Neural cell (in vitro differentiated cells): ENCODE measurements at regions not wholly inside any gene's neighbourhood (a gene's known extent, or its start where the extent isn't known, plus 50 kb on each side); places are given as distances from the start of the nearest gene placed in this dataset.

Source experiments
- H2AFZ ChIP-seq: fragments of 200-600, 300-800 bp; sonication (generic), shearing (Covaris generic); 2 replicates; pipeline ENCODE4 v1.6.0; 2014; ENCODE audit warnings: low read depth, mild to moderate bottlenecking, antibody characterized with exemption, low read length, moderate library complexity
- H3F3A ChIP-seq: fragments of 200-600 bp; shearing (Covaris generic); 2 replicates; pipeline ENCODE4 v1.6.1; 2016; ENCODE audit warnings: mild to moderate bottlenecking, moderate library complexity, mixed read lengths, antibody characterized with exemption, low read length; ENCODE audit not compliant: insufficient read depth, poor library complexity, severe bottlenecking
- H3K27ac ChIP-seq: fragments of 200-600, 300-800 bp; sonication (generic), shearing (Covaris generic); 2 replicates; pipeline ENCODE4 v1.5.1; 2014; ENCODE audit warnings: mild to moderate bottlenecking, low read length, moderate library complexity
- H3K27me3 ChIP-seq: fragments of 300-800, 200-600 bp; sonication (generic), shearing (Covaris generic); 2 replicates; pipeline ENCODE4 v1.6.0; 2014; ENCODE audit warnings: mild to moderate bottlenecking, low read depth, low read length, moderate library complexity; ENCODE audit not compliant: insufficient read depth
- H3K36me3 ChIP-seq: fragments of 300-800, 200-600 bp; sonication (generic), shearing (Covaris generic); 2 replicates; pipeline ENCODE4 v1.5.1; 2014; ENCODE audit warnings: mild to moderate bottlenecking, antibody characterized with exemption, low read length, moderate library complexity; ENCODE audit not compliant: insufficient read depth
- H3K4me2 ChIP-seq: fragments of 300-800, 200-600 bp; sonication (generic), shearing (Covaris generic); 2 replicates; pipeline ENCODE4 v1.6.0; 2014; ENCODE audit warnings: mild to moderate bottlenecking, low read length
- H3K4me3 ChIP-seq: fragments of 300-800, 200-600 bp; sonication (generic), shearing (Covaris generic); 2 replicates; pipeline ENCODE4 v1.5.1; 2014; ENCODE audit warnings: mild to moderate bottlenecking, low read length, moderate library complexity
- H3K79me2 ChIP-seq: fragments of 200-600 bp; shearing (Covaris generic); replicated peaks from 2 replicates; pipeline ENCODE4 v1.6.0; 2014; ENCODE audit warnings: mild to moderate bottlenecking, low read length, moderate library complexity; ENCODE audit not compliant: insufficient read depth
- H3K9ac ChIP-seq: fragments of 300-800, 200-600 bp; sonication (generic), shearing (Covaris generic); 2 replicates; pipeline ENCODE4 v1.6.1; 2016; ENCODE audit warnings: mild to moderate bottlenecking, low read length, mixed read lengths
- H3K9me2 ChIP-seq: fragments of 200-600 bp; shearing (Covaris generic); 2 replicates; pipeline ENCODE4 v1.6.1; 2016; ENCODE audit warnings: mild to moderate bottlenecking, low read length, mixed read lengths; ENCODE audit not compliant: insufficient read depth
- H3K9me3 ChIP-seq: fragments of 200-600, 300-800 bp; sonication (generic), shearing (Covaris generic); 2 replicates; pipeline ENCODE4 v1.6.1; 2016; ENCODE audit warnings: mild to moderate bottlenecking, mixed run types, low read length, moderate library complexity, mixed read lengths
- H4K20me1 ChIP-seq: fragments of 200-600 bp; shearing (Covaris generic); 2 replicates; pipeline ENCODE4 v1.6.1; 2016; ENCODE audit warnings: mild to moderate bottlenecking, mixed run types; ENCODE audit not compliant: insufficient read depth
- CTCF ChIP-seq: fragments of 450-650 bp; IDR thresholded peaks from 2 replicates; pipeline ENCODE4 v1.5.1; 2014; ENCODE audit warnings: antibody characterized with exemption, mild to moderate bottlenecking, moderate library complexity; ENCODE audit not compliant: poor library complexity, severe bottlenecking
- EP300 ChIP-seq: fragments of 450-650 bp; conservative IDR thresholded peaks from 2 replicates; pipeline ENCODE4 v1.6.1; 2014; ENCODE audit warnings: antibody characterized with exemption, mild to moderate bottlenecking, moderate library complexity; ENCODE audit not compliant: poor library complexity, severe bottlenecking
- EZH2 ChIP-seq: fragments of 200-600, 300-800 bp; shearing (Covaris generic), sonication (generic); IDR thresholded peaks from 2 replicates; pipeline ENCODE4 v1.6.1; 2014; ENCODE audit warnings: antibody characterized with exemption, low read length, borderline replicate concordance, mild to moderate bottlenecking; ENCODE audit not compliant: insufficient read depth, poor library complexity, severe bottlenecking
- MXI1 ChIP-seq: fragments of 450-650 bp; conservative IDR thresholded peaks from 2 replicates; pipeline ENCODE4 v1.6.1; 2014; ENCODE audit warnings: antibody characterized with exemption, mild to moderate bottlenecking; ENCODE audit not compliant: poor library complexity, severe bottlenecking
- POLR2AphosphoS5 ChIP-seq: IDR thresholded peaks from 2 replicates; pipeline ENCODE4 v1.6.1; 2012
- RAD21 ChIP-seq: fragments of 450-650 bp; conservative IDR thresholded peaks from 2 replicates; pipeline ENCODE4 v1.6.1; 2014; ENCODE audit warnings: antibody characterized with exemption, mild to moderate bottlenecking, moderate library complexity
- SMC3 ChIP-seq: fragments of 450-650 bp; conservative IDR thresholded peaks from 2 replicates; pipeline ENCODE4 v1.6.1; 2014; ENCODE audit warnings: antibody characterized with exemption, mild to moderate bottlenecking, moderate library complexity; ENCODE audit not compliant: poor library complexity
- TAF1 ChIP-seq: IDR thresholded peaks from 2 replicates; pipeline ENCODE4 v1.6.1; 2012; ENCODE audit warnings: low read depth
- TF ChIP-seq, protein P1 (sequence below): IDR thresholded peaks from 2 replicates; pipeline ENCODE4 v1.6.1; 2012; ENCODE audit warnings: borderline replicate concordance

DNA sequence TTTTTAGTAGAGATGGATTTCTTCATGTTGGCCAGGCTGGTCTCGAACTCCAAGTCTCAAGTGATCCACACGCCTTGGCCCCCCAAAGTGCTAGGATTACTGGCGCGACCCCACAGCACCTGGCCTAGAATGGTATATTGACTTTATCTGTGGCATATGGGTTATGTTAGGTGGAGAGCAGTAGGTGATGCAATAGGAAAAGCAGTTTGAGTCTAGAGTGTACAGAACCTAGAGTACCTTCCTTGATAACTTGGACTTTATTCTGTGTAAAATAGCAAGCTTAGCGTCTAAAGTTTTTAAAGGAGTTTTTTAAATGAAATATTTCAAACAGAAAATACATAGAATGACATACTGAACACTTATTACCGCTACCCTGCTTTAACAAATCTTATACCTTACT, 139.5 kb upstream of the XIST start:
- H2AFZ ChIP-seq, result no peak overlapping the region
- no peak overlapping the region for H3K4me3 ChIP-seq
- TF ChIP-seq EZH2, result no peak
- no peak for TF ChIP-seq EP300
- TF ChIP-seq RAD21, result no peak
- TF ChIP-seq TAF1, result no peak
- TF ChIP-seq, protein P1, sequence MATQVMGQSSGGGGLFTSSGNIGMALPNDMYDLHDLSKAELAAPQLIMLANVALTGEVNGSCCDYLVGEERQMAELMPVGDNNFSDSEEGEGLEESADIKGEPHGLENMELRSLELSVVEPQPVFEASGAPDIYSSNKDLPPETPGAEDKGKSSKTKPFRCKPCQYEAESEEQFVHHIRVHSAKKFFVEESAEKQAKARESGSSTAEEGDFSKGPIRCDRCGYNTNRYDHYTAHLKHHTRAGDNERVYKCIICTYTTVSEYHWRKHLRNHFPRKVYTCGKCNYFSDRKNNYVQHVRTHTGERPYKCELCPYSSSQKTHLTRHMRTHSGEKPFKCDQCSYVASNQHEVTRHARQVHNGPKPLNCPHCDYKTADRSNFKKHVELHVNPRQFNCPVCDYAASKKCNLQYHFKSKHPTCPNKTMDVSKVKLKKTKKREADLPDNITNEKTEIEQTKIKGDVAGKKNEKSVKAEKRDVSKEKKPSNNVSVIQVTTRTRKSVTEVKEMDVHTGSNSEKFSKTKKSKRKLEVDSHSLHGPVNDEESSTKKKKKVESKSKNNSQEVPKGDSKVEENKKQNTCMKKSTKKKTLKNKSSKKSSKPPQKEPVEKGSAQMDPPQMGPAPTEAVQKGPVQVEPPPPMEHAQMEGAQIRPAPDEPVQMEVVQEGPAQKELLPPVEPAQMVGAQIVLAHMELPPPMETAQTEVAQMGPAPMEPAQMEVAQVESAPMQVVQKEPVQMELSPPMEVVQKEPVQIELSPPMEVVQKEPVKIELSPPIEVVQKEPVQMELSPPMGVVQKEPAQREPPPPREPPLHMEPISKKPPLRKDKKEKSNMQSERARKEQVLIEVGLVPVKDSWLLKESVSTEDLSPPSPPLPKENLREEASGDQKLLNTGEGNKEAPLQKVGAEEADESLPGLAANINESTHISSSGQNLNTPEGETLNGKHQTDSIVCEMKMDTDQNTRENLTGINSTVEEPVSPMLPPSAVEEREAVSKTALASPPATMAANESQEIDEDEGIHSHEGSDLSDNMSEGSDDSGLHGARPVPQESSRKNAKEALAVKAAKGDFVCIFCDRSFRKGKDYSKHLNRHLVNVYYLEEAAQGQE, result no peak
- no peak for TF ChIP-seq CTCF
- TF ChIP-seq MXI1, result no peak
- no peaks in the 10 kb centered on the region for H3K27me3 ChIP-seq
- H3K27ac ChIP-seq, result no peak overlapping the region
- H3K79me2 ChIP-seq, result no peaks in the 10 kb centered on the region
- H4K20me1 ChIP-seq, result no peaks in the 10 kb centered on the region
- H3K36me3 ChIP-seq, result no peaks in the 10 kb centered on the region
- no peaks in the 10 kb centered on the region for H3F3A ChIP-seq
- no peaks in the 10 kb centered on the region for H3K9me3 ChIP-seq
- H3K9me2 ChIP-seq, result no peaks in the 10 kb centered on the region
- H3K9ac ChIP-seq, result no peak overlapping the region
- no peak overlapping the region for H3K4me2 ChIP-seq

- Histone ChIP-seq H3K36me3 (no peaks in the 10 kb centered on the region), H2AFZ (no peak overlapping the region), H3K4me3 (no peak overlapping the region), H3K27ac (no peak overlapping the region), H3F3A (no peaks in the 10 kb centered on the region), H3K4me2 (no peak overlapping the region), H3K9me2 (no peaks in the 10 kb centered on the region), H4K20me1 (no peaks in the 10 kb centered on the region), H3K79me2 (no peaks in the 10 kb centered on the region), H3K9ac (no peak overlapping the region), H3K9me3 (no peaks in the 10 kb centered on the region), H3K27me3 (no peaks in the 10 kb centered on the region)
- TF ChIP-seq EZH2 (no peak), CTCF (no peak), RAD21 (no peak), SMC3 (no peak), EP300 (no peak), TAF1 (no peak), MXI1 (no peak), POLR2AphosphoS5 (no peak)
- TF ChIP-seq, protein P1, result no peak
Observed at GRCh38 chrX:73987166-73987565, 134.7 kb upstream of the XIST start.
